ENCODE measurements at regions not wholly inside any gene's neighbourhood (a gene's known extent, or its start where the extent isn't known, plus 50 kb on each side); places are given as distances from the start of the nearest gene placed in this dataset.
A peak's percentile ranks its signal among the peaks of the same experiment; 100 is the strongest.

GRCh38 chr1:182249201-182249676 is 142.4 kb downstream of the GLUL start (continued):
- TF ChIP-seq TBP (CRISPR knock-in tag; IDR thresholded peaks at IDR 0.05): no peak
- TF ChIP-seq ZKSCAN8 (CRISPR knock-in tag; IDR thresholded peaks at IDR 0.05; ENCODE audit: borderline replicate concordance): peak; percentile 72
- TF ChIP-seq ZNF138 (CRISPR knock-in tag; IDR thresholded peaks at IDR 0.05; ENCODE audit: low read depth): no peak
- TF ChIP-seq ZFYVE20 (CRISPR knock-in tag; IDR thresholded peaks at IDR 0.05; ENCODE audit: borderline replicate concordance, low read depth): no peak
- peak; percentile 88 for TF ChIP-seq PAXIP1 (CRISPR knock-in tag; conservative IDR thresholded peaks at IDR 0.05)
- TF ChIP-seq ZNF121 (CRISPR knock-in tag; IDR thresholded peaks at IDR 0.05): no peak
- TF ChIP-seq, protein P1, sequence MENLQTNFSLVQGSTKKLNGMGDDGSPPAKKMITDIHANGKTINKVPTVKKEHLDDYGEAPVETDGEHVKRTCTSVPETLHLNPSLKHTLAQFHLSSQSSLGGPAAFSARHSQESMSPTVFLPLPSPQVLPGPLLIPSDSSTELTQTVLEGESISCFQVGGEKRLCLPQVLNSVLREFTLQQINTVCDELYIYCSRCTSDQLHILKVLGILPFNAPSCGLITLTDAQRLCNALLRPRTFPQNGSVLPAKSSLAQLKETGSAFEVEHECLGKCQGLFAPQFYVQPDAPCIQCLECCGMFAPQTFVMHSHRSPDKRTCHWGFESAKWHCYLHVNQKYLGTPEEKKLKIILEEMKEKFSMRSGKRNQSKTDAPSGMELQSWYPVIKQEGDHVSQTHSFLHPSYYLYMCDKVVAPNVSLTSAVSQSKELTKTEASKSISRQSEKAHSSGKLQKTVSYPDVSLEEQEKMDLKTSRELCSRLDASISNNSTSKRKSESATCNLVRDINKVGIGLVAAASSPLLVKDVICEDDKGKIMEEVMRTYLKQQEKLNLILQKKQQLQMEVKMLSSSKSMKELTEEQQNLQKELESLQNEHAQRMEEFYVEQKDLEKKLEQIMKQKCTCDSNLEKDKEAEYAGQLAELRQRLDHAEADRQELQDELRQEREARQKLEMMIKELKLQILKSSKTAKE (CRISPR knock-in tag; IDR thresholded peaks at IDR 0.05; ENCODE audit: borderline replicate concordance): no peak
- TF ChIP-seq TFDP1 (CRISPR knock-in tag; IDR thresholded peaks at IDR 0.05; ENCODE audit: borderline replicate concordance): peak; percentile 46; the same call in 1 of the 2 replicates
- no peak for TF ChIP-seq IRX3 (CRISPR knock-in tag; IDR thresholded peaks at IDR 0.05; ENCODE audit: borderline replicate concordance, low read depth)
- peak; percentile 53 for TF ChIP-seq ZNF574 (CRISPR knock-in tag; IDR thresholded peaks at IDR 0.05)
- no peak for TF ChIP-seq KLF12 (CRISPR knock-in tag; IDR thresholded peaks at IDR 0.05; ENCODE audit: borderline replicate concordance)
- TF ChIP-seq TERF1 (CRISPR knock-in tag; IDR thresholded peaks at IDR 0.05): no peak
- TF ChIP-seq SYNCRIP (IDR thresholded peaks at IDR 0.05; ENCODE audit: insufficient read depth, low read depth, low read length): no peak
- TF ChIP-seq ZNF878 (CRISPR knock-in tag; IDR thresholded peaks at IDR 0.05): no peak
- no peak for TF ChIP-seq ZNF513 (CRISPR knock-in tag; conservative IDR thresholded peaks at IDR 0.05)
- no peak for TF ChIP-seq IKZF4 (CRISPR knock-in tag; IDR thresholded peaks at IDR 0.05; ENCODE audit: borderline replicate concordance, low read depth, not compliant biosample characterization)
